HG03108 (cell line): ENCODE measurements at regions not wholly inside any gene's neighbourhood (a gene's known extent, or its start where the extent isn't known, plus 50 kb on each side); places are given as distances from the start of the nearest gene placed in this dataset.

Source experiments
- ATAC-seq: cut with Tn5 transposase; IDR thresholded peaks from one replicate; pipeline ENCODE4 v1.9.1; 2021; ENCODE audit warnings: moderate library complexity; ENCODE audit not compliant: unreplicated experiment

- ATAC-seq = no peak
Observed at GRCh38 chr2:173806761-173807160, 158.4 kb downstream of the SP3 start.

- no peak for ATAC-seq
Observed at GRCh38 chr2:173808718-173809117, 156.5 kb downstream of the SP3 start.

- no peak for ATAC-seq
Observed at GRCh38 chr2:173812321-173812720, 152.9 kb downstream of the SP3 start.

- no peak for ATAC-seq
Observed at GRCh38 chr2:173814306-173814705, 150.9 kb downstream of the SP3 start.

- no peak for ATAC-seq
Observed at GRCh38 chr2:173815772-173816171, 149.4 kb downstream of the SP3 start.

GRCh38 chr2:173817582-173817981 lies 147.6 kb downstream of the SP3 start:
- ATAC-seq = no peak

GRCh38 chr2:173818285-173818684 lies 146.9 kb downstream of the SP3 start:
- ATAC-seq = no peak

- ATAC-seq = no peak
Observed at GRCh38 chr2:173819852-173820251, 145.3 kb downstream of the SP3 start.

- no peak for ATAC-seq
Observed at GRCh38 chr2:173821451-173821850, 143.7 kb downstream of the SP3 start.

GRCh38 chr2:173822889-173823542 lies 142.2 kb downstream of the SP3 start:
- ATAC-seq = no peak

- no peak for ATAC-seq
Observed at GRCh38 chr2:173823543-173823939, 141.6 kb downstream of the SP3 start.

GRCh38 chr2:173828189-173829142 lies 136.7 kb downstream of the SP3 start:
- no peak for ATAC-seq

- ATAC-seq = no peak
Observed at GRCh38 chr2:173829727-173830126, 135.4 kb downstream of the SP3 start.

GRCh38 chr2:173830170-173830569 lies 135.0 kb downstream of the SP3 start:
- ATAC-seq = no peak

- no peak for ATAC-seq
Observed at GRCh38 chr2:173831312-173832229, 133.6 kb downstream of the SP3 start.

- ATAC-seq = no peak
Observed at GRCh38 chr2:173834141-173834540, 131.0 kb downstream of the SP3 start.

- ATAC-seq = no peak
Observed at GRCh38 chr2:173835726-173836125, 129.4 kb downstream of the SP3 start.

GRCh38 chr2:173841110-173841509 lies 124.1 kb downstream of the SP3 start:
- ATAC-seq = no peak

- no peak for ATAC-seq
Observed at GRCh38 chr2:173843526-173843925, 121.6 kb downstream of the SP3 start.

- no peak for ATAC-seq
Observed at GRCh38 chr2:173851141-173851641, 114.0 kb downstream of the SP3 start.

- no peak for ATAC-seq
Observed at GRCh38 chr2:173854141-173854540, 111.0 kb downstream of the SP3 start.
